Upper lobe of left lung (tissue), 4 donors: ENCODE measurements at regions not wholly inside any gene's neighbourhood (a gene's known extent, or its start where the extent isn't known, plus 50 kb on each side); places are given as distances from the start of the nearest gene placed in this dataset.

Experiments
- EP300 ChIP-seq, 4 donors: sonication (generic); formaldehyde crosslinking; IDR thresholded peaks; one replicate each; pipeline ENCODE4 v1.5.1; 2017; ENCODE audit warnings: antibody characterized with exemption in 4 of 4, control low read depth in 2 of 4
- POLR2A ChIP-seq, 4 donors: fragments of 450-650 bp; IDR thresholded peaks; one replicate each; pipeline ENCODE4 v1.5.1; 2016 to 2017; ENCODE audit warnings: antibody characterized with exemption in 4 of 4, mild to moderate bottlenecking in 2 of 4
- POLR2AphosphoS5 ChIP-seq, 2 donors: sonication (generic); formaldehyde crosslinking; IDR thresholded peaks; one replicate each; pipeline ENCODE4 v1.5.1; 2017; ENCODE audit warnings: antibody characterized with exemption in 2 of 2
- TF ChIP-seq, protein P1 (sequence below), 6 experiments: fragments of 450-650 bp in 4 of 6; fragments of 200-600 bp in 2 of 6; sonication (generic) in 2 of 6; IDR thresholded peaks; one replicate each; pipeline ENCODE4 v1.5.1; 2016 to 2019; ENCODE audit warnings: antibody characterized with exemption in 6 of 6

DNA sequence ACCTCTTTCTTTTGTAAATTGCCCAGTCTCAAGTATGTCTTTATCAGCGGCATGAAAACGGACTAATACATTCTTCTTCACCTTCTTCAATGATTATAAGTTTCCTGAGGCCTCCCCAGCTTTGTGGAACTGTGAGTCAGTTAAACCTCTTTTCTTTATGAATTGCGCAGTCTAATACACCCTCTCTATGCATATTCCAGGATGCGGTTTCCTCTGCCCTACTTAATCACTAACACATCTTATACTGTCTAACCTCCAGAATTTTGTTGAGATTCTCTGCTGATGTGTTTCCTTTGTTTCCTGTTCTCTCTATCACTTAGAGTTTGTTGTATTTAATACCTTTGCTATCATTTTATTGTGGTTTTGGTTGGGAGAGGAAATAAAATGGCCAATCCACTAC is 145.4 kb downstream of the AEBP2 start:
- TF ChIP-seq, protein P1, sequence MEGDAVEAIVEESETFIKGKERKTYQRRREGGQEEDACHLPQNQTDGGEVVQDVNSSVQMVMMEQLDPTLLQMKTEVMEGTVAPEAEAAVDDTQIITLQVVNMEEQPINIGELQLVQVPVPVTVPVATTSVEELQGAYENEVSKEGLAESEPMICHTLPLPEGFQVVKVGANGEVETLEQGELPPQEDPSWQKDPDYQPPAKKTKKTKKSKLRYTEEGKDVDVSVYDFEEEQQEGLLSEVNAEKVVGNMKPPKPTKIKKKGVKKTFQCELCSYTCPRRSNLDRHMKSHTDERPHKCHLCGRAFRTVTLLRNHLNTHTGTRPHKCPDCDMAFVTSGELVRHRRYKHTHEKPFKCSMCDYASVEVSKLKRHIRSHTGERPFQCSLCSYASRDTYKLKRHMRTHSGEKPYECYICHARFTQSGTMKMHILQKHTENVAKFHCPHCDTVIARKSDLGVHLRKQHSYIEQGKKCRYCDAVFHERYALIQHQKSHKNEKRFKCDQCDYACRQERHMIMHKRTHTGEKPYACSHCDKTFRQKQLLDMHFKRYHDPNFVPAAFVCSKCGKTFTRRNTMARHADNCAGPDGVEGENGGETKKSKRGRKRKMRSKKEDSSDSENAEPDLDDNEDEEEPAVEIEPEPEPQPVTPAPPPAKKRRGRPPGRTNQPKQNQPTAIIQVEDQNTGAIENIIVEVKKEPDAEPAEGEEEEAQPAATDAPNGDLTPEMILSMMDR (IDR thresholded peaks at IDR 0.05), result no peak
- no peak for TF ChIP-seq POLR2A (IDR thresholded peaks at IDR 0.05)
- no peak for TF ChIP-seq POLR2AphosphoS5 (IDR thresholded peaks at IDR 0.05)
- TF ChIP-seq EP300 (IDR thresholded peaks at IDR 0.05), result no peak
